ENCODE measurements at regions not wholly inside any gene's neighbourhood (a gene's known extent, or its start where the extent isn't known, plus 50 kb on each side); places are given as distances from the start of the nearest gene placed in this dataset.

GRCh38 chr22:44592824-44593148 is 94.8 kb upstream of the RTL6 start:
- TF ChIP-seq RAD21 (IDR thresholded peaks at IDR 0.05) (no peak), CTCF (IDR thresholded peaks at IDR 0.05; ENCODE audit: low read depth, low read length, missing input control) (no peak), TAF1 (conservative IDR thresholded peaks at IDR 0.05) (no peak), REST (IDR thresholded peaks at IDR 0.05) (no peak), SP1 (IDR thresholded peaks at IDR 0.05) (no peak), FOXA1 (IDR thresholded peaks at IDR 0.05) (no peak), MAX (IDR thresholded peaks at IDR 0.05) (no peak), JUND (IDR thresholded peaks at IDR 0.05) (no peak), ZBTB33 (IDR thresholded peaks at IDR 0.05) (no peak), GABPA (IDR thresholded peaks at IDR 0.05 in 1 of 2, conservative IDR thresholded peaks at IDR 0.05 in 1 of 2) (no peak), RXRA (IDR thresholded peaks at IDR 0.05) (no peak), YY1 (IDR thresholded peaks at IDR 0.05) (no peak), ATF3 (IDR thresholded peaks at IDR 0.05) (no peak), FOXA2 (IDR thresholded peaks at IDR 0.05) (no peak)

All from liver (tissue), 3 donors.